ENCODE measurements at regions not wholly inside any gene's neighbourhood (a gene's known extent, or its start where the extent isn't known, plus 50 kb on each side); places are given as distances from the start of the nearest gene placed in this dataset.
A peak's percentile ranks its signal among the peaks of the same experiment; 100 is the strongest.

DNA sequence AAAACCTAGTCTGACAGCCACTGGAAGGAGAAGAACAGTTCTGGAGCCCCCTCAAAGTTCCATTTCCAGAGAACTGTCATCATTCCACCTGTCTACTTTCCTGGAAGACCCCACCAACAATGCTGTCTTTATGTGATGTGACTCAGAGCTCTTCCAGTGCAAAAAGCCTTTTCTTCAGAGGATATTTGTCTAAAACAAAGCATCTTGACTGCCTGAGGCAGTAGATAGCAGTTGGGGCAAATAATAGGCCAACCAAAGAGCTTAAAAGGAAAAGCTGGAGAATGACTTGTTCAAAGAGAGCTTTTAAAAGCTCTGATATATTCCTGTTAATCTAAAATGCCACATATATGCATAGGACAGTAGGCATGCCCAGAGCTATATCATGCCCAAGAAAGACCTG, 62.6 kb downstream of the MIS18A start:
- no peak for DNase-seq

DNA sequence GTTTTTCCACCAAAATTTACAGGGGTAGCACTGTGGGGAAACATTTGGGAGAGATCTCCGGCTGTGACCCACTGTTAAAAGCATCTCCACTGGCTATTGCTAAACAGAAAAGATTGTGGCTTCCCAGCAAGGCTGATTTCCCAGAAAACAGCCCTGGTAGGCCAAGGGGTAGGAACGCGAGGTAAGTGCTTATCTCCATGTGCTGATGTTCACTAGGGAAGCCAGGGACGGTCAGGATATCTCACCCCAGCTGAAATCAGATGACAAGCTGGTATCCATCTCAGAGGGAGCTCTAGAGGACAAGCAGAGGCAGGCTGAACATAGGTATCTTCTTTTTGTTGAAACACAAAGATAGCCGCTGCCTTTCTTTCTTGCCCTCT, 63.6 kb downstream of the MIS18A start:
- no peak for DNase-seq

DNA sequence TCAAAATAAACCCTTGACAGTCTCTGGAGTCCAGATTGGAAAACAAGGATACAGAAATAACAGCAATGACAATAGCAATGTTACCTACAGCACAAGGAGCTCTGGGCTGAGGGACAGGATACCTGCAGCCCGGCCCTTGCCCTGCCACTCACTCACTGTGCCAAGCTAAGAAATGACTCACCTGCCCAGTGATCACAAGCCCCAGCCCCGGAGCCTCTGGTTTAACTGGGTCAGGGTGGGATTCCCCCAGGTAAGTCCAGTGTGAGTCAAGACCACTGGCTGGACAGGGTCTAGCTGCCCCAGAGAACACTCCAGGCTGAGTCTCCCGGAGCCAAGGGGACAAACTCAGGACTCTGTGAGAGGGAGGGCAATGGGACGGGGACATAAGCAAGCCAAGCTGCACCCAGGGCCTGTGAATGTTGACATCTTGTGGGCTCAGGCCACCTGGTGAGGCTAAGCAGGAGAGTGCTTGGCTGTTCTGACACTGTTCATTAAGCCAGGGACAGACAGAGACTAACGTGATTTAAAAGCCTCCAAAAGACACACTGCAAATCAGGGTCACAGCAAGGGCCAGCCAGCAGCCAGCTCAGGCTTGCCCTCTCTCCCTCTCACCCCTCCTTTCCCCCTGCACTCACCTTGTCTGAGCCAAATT, 64.1 kb downstream of the MIS18A start:
- no peak for DNase-seq

DNA sequence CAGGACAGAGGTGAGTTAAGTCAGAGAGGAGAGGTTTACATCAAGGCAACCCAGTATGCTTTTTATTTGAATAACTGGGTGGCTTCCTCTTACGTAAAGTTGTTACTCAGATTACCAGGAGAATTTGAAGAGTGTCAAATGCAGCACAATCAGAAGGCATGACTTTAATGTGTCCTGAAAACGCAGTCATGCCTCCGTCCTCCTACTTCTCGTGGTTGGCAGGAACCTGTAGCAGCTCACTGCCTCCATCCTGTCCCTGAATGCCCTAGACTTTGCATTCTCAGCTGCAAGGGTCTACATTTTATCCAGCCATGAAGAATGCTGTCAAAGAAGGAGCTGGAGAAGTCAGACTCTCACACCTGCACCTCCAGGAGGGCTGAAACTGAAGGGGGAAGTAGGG, 66.7 kb downstream of the MIS18A start:
- no peak for DNase-seq

DNA sequence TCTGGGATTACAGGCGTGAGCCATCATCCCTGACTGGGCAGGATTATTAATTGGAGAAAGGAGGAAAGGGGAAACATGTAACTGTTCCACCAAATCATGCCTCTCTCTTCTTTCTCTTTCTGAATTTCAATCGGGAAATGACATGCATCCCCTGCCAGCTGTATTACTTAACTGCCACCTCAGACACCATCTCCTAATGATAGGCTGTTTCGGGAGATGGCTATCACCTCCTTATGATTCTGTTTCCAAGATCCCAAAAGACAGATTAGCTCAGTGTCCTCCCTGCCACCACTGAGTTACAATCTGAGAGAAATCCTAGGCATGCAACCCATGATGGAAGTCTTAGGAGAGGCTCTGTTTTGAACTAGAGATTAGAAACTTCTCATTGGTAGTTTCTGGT, 67.5 kb downstream of the MIS18A start:
- no peak for DNase-seq

DNA sequence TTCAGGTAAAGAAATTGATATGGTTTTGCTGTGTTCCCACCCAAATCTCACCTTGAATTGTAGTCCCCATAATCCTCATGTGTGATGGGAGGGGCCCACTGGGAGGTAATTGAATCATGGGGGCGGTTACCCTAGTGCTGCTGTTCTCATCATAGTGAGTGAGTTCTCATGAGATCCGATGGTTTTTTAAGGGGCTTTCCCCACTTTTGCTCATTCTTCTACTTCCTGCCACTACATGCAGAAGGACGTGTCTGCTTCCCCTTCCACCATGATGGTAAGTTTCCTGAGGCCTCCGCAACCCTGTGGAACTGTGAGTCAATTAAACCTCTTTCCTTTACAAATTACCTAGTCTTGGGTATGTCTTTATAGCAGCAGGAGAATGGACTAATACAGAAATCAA, 69.3 kb downstream of the MIS18A start:
- no peak for DNase-seq

DNA sequence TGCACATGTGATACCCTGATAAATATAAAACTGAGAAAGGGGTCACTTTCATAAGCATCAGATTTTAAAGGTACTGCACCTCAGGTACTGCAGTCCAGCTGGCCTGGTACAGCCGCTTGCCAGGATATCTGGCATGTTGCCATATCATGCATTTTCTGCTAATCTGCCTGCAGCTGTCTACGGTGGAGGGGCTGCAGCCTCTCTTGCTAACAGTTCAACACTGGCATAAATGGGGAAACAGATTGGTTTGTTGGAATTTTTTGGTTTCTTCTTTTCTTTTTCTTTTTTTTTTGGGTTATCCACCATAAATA, 71.5 kb downstream of the MIS18A start:
- DNase-seq: peak; percentile 32 to 33

DNA sequence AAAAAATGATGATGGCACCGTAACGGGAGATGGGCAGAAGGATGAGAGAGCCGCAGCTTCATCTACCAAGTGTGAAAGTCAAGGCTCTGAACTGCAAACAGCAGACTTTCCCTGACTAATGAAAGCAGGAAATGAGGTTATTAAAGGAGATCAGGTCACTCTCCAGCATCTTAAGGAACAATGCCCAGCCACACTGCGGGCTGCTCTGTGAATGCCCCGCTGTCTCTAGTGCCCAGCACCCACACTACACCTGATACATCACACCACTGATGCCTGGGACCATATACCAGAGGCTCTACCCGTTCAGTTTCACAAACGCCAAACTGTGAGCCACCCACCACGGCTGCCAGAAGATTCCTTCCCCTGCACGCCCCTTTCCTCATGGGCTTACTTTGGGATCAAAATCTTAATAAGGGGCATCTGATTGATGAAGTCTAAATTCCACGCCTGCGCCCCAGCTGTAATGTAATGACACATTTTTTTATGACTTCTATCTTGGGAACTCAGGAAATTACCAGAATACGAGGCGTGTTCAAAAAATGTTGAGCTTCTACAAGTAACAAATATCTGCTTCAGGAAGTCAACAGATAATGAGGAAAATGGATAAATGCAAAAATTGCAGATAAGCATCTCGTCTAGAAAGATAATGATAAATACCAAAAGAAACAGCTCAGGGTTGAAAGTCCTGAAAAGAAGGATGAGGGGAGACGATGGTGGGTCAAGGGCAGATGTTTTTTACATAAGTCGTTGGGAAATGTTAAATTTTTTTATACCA, 72.0 kb downstream of the MIS18A start:
- no peak for DNase-seq

DNA sequence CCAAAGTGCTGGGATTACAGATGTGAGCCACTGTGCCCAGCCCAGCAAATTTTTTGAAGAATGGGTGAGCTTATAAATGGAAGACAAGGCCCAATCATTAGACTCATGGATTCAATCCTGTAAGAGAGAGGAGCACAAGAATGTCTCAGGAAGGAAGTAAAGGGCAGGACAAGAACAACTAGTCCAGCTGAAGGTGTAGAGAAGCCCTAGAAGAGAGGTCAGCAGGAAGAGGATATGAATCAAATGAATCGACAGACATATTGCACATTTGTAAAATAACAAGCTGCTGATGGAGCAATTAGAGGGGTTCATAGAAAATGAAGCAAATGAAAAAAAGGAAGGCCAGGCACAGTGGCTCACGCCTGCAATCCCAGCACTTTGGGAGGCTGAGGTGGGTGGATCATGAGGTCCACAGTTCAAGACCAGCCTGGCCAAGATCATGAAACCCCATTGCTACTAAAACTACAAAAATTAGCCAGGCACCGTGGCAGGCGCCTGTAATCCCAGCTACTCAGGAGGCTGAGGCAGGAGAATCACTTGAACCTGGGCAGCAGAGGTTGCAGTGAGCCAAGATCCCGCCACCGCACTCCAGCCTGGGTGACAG, 74.9 kb downstream of the MIS18A start:
- DNase-seq: no peak

DNA sequence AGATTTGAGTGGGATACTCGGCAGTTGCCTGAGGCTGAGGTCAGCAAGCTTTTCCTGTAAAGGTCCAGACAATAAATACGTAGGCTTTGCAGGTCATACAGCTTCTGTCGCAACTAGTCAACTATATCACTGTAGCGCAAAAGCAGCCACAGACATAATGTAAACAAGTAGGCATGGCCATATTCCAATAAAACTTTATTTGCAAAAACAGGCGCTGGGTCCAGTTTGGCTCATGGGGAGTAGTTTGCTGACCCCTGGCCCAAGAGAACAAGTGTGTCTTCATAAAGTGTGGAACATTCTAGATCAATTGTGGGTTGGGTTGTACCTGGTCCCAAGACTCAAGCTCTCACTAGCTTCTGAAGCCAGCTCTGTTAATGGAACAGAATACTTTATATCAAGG, 78.8 kb downstream of the MIS18A start:
- DNase-seq: no peak

DNA sequence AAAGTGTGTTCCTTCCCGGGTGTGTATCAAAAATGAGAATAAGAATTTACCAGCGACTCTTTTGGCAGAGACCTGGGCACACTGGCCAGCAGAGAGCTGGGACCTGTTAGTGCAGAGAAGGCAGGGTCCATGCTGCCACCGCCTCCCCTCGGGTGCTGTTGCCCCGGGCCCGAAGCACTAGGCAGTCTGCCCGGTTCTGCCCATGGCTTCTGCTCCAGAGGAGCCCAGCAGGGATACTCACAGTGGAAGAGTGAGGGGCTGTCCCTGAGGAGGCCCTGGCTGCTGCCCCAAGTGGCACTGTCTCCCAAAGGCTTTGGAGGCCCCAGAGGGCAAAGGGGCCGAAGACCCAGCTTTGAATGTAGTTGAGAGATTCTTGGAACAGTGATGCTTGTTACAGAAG, 80.5 kb downstream of the MIS18A start:
- no peak for DNase-seq

DNA sequence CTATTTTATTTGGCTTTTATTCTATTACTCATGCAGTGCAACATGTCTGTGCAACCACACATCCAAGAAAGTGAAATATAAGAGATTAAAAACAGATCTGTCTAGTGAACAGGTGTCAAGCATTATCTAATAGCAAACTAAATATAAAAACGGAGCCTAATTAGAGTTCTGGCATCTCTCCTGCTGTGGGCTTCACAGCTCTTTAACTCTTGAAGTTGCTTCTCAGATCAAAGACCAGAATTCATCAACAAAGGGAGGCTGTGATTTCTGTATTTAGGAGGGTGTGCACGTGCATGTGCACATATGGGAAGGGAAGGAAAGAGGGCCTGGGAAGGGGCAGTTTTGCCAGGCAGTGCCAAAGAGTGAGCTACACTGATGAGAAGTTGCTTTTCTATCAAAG, 81.0 kb downstream of the MIS18A start:
- DNase-seq: no peak

DNA sequence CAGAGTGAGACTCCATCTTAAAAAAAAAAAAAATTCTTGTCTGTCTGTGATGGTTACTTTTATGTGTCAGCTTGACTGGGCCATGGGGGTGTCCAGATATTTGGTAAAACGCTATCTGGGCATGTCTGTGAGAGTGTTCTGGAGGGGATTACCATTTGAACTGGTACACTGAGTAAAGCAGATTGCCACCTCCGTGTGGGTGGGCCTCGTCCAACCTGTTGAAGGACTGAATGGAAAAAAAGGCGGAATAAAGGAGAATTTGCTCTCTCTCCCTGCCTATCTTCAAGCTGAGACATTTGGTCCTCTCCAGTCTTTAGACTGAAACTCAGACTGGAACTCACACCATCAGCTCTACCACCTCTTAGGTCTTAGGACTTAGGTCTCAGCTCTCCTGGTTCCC, 82.8 kb downstream of the MIS18A start:
- no peak for DNase-seq

DNA sequence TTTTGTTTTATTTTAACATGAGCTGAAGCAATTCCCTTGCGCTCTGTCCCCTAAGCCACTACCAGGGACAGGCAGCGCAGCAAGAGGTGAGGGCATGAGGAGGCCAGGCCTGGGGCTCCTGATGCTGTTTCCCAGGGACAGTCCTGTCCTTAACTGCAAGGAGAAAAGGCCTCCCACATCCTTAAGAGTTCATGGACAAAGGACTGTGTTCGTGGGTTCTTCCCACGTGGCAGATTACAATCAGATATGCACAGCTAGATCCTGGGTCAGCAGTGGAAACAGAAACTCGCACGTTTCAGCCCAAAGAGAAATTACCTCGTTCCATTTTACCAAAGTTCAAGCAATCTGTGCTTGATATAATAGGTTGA, 85.8 kb downstream of the MIS18A start:
- DNase-seq: no peak

DNA sequence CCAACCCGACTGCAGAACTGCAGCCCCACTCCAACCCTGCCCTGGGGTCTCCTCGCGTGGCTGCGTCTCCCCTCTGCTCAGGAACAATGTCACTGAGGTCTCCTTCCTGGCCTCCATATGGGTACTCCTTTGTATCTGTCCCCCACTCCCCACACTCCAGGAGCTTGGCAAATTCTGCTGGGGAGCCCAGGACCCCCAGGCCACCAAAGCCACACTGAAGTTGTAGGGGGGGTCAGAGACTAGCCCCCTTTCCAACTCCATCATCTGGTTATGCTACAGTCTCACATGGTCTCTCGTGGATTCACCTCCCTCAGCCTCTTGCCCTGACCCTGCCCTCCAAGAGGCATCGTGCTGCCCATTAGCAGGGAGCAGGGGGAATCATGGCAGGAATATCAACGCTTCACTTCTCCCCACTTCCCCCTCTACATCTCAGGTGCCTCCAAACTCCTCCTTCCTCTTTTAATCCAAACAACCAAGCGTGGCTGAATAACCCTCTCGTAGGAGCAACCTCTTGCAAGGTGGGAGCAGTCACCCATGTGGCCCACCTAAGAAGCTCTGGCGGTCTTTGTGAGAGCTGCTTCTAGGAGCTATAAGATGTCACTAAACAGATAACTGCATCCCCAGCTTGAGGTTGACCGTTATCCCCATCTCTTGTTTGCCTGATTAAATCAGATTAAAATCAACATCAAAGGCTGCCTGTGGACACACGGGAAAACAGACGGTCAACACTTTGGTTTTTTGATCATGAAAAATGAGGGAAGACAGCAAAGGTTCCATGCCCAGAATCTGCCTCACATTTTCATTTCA, 86.4 kb downstream of the MIS18A start:
- no peak for DNase-seq

DNA sequence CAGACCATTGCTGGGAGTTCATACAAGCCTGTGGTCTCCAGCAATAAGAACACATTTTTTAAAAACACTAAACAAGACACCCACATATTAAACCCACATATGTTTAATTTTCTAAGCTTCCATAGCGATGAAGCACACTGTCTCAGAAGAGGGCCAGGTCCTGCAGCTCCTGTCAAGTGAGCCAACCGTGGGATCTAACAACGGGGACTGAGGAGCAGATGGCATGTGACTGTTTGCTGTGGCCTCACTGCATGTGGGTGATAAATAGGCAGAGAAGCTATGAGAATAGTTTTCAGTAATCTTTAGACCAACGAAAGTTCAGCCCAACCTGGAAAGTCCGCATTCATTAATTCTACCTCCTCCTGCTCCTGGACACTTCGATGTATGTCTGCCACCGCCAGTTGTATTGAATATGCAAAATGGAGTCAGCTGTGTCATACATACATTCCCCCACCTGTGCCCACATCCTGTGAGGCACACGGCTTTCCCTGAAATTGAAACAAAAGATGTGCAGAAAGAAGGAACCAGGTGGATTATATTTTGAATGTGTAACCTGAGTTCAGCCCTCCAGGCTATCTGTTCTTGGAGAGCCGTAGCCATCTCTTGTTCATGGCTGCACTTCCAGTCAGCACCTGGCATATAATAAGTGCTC, 88.2 kb downstream of the MIS18A start:
- DNase-seq: no peak

DNA sequence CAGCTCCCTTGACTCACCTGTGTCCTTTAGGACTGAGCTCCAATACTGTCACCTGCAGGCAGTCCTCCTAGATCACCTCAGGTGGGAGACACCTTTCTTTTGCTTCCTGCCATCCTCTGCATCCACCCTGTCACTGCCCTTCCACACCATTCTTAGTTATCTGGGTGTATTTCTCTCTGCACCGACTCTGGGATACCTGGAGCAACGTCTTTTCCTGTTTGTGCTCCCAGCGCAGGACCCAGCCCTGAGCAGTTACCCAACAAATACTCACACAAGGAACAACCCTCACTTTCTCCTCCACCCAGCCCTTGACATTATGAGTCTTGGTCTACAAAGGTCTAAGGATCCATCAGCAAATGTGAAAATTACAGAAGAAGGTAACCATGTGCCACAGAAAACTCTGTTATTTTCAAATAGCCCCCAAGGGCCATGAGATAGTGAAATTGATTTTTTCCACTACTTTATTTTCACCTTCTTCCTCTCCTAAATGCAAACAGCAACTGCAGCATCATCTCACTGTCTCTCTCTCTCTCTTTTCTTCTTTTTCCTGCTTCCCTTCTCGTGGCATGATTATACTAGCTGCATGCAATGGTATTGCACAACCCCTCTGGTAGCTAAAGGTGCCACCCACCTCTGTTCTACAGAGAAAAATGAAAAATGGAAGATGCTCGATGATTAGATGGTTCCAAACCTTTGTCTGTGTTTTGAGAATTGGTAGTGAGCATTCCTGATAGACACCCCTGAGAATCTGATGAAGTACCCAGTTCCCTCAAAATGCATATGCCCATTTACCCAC, 89.0 kb downstream of the MIS18A start:
- no peak for DNase-seq

DNA sequence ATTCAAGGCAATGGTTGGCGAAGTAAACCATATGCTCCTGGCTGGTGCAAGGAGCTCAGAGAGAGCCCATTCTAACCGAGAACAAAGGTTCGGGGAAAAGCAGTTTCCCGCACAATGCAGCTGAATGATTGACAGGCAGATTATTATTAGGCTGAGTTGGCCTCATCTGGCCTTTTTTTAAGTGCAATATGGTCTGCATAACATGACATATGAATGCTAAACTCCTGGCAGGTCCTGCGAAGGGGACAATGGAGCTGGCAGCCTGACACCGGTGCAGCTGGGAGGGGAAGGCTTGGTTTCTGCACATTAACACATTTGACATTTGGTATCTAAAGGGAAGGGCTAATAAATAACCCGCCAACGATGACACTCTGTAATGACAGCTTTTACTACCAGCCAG, 92.0 kb downstream of the MIS18A start:
- DNase-seq: no peak

DNA sequence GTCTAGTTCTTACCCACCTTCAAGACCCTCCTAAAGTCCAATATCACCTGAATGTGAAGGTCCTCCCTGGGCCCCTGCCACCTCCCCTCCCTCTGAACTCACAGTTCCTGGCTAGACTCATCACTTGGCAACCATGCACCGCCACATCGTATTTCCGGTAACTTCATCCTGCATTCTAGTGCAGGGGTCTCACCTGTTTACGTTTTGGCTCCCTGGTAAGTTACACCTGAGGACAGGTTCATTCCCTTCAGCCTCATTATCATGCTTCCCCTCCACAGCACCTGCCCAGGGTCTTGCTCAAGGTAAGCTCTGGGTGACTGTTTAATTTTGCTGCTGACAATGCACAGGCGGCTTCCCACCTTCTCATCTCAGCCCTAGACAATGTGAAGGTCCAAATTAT, 93.1 kb downstream of the MIS18A start:
- no peak for DNase-seq

DNA sequence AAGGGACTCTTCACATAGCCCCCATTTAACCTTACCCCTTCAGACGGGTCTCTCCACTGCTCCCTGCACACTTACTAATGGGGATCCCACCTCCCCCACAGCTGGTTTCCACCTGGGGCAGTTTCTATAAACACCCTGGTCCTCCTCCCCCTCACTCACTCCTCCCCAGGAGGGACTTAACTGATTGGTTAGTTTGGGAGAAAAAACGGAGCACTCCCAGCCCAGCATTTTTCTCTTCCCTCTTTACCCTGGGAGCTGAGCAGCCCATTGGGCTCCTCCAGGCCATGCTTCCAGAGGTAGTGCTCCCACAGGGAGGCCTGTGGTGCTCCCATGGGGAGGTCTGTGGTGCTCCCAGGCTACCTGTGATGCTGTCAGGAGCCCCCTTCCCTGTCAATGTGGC, 93.7 kb downstream of the MIS18A start:
- no peak for DNase-seq

DNA sequence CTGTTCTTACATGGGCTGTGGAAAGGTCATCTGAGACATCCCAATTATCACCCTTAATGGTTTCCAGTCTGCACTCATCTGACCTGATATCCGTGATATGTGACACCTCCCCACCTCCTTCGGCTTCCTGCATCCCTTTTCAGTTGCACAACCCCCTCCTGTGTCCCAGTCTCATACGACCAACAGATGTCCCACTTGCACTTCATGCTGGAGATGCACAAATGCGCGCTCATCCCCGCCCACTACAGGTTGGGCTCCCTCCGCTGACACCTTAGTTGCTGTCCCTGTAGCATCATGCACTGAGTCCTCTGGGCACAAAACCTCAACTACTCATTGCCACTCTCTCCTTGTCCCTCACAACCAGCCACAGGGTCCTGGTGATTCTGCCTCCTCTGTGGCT, 94.4 kb downstream of the MIS18A start:
- no peak for DNase-seq

DNA sequence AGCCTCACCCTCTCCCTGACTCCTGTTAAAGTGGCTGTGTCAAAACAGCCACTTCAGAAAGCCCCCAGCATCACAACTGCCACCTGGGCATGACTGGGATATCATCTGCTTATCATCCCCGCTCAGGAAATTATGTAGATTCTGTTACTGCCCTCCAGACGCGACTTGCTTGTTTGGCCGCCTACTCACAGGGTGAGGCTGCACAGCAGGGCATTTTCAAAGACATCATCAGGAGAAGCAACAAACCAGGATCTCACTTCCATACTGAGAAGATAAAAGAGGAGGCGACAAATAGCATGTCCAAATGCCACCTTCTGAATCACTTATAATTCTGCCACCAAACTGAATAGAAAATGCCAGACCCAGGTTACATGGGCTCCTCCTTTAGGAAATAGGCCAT, 94.8 kb downstream of the MIS18A start:
- no peak for DNase-seq

DNA sequence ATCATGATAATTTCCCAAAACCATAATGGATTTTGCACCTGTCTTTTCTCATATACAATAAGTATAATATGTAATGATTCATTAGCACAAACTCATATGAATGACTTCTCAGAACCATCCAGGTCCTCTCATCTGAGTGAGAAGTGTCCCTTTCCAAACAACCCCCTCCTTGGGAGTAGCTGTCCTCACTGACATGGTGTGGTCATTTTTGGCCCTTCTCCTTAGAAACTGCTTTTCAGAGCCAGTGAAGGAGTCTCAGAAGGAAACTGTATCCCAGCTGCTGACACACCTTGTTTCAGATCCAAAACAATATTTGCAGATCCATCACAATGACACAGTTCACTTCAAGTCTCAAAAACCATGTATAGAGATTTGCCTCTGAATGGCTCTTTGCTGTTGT, 95.5 kb downstream of the MIS18A start:
- no peak for DNase-seq

All from SHP77 (cell line).